Keratinocyte (primary cell): ENCODE measurements at regions not wholly inside any gene's neighbourhood (a gene's known extent, or its start where the extent isn't known, plus 50 kb on each side); places are given as distances from the start of the nearest gene placed in this dataset.

Experiments
- EZH2 ChIP-seq: IDR thresholded peaks from one replicate; pipeline ENCODE4 v1.6.1; 2012; ENCODE audit warnings: inconsistent platforms, mild to moderate bottlenecking, low read length, moderate library complexity
- TF ChIP-seq, protein P1 (sequence below), 3 experiments: IDR thresholded peaks in 1 of 3; conservative IDR thresholded peaks in 1 of 3; optimal IDR thresholded peaks in 1 of 3; 2 replicates in 2 of 3; 3 replicates in 1 of 3; pipeline versions ENCODE3 to v1.5.1; 2011; ENCODE audit warnings: low read length in 3 of 3, mild to moderate bottlenecking in 3 of 3, moderate library complexity in 2 of 3, control low read depth in 1 of 3, inconsistent platforms in 1 of 3; ENCODE audit not compliant: insufficient read depth in 2 of 3; ENCODE audit errors: extremely low read depth in 1 of 3

DNA sequence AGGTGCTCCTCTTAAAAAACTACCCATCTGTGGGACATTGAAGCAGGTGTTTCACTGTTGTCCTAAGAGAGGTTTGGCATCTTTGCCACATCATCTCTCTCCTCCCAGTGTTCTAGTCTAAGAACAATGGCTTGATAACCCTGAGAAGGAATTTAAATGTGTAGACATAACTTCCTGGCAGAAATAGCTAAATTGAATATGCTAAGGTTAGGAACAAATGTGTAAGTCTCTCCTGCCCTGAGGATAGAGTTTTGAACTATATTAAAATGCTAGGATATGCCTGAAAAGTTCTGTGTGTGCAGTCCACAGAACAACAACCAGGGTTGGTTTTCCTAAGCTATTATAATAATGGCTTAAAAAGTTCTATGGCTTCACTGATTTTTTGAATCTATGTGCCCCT, 106.6 kb downstream of the LRRC70 start:
- TF ChIP-seq, protein P1, sequence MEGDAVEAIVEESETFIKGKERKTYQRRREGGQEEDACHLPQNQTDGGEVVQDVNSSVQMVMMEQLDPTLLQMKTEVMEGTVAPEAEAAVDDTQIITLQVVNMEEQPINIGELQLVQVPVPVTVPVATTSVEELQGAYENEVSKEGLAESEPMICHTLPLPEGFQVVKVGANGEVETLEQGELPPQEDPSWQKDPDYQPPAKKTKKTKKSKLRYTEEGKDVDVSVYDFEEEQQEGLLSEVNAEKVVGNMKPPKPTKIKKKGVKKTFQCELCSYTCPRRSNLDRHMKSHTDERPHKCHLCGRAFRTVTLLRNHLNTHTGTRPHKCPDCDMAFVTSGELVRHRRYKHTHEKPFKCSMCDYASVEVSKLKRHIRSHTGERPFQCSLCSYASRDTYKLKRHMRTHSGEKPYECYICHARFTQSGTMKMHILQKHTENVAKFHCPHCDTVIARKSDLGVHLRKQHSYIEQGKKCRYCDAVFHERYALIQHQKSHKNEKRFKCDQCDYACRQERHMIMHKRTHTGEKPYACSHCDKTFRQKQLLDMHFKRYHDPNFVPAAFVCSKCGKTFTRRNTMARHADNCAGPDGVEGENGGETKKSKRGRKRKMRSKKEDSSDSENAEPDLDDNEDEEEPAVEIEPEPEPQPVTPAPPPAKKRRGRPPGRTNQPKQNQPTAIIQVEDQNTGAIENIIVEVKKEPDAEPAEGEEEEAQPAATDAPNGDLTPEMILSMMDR (optimal IDR thresholded peaks at IDR 0.05 in 1 of 3, IDR thresholded peaks at IDR 0.05 in 1 of 3, conservative IDR thresholded peaks at IDR 0.05 in 1 of 3; ENCODE audit: extremely low read depth in 1 of 3, insufficient read depth in 2 of 3, low read length in 3 of 3) = no peak
- TF ChIP-seq EZH2 = no peak
